Uterus (tissue), 3 donors: ENCODE measurements at regions not wholly inside any gene's neighbourhood (a gene's known extent, or its start where the extent isn't known, plus 50 kb on each side); places are given as distances from the start of the nearest gene placed in this dataset.

Experiments
- DNase-seq, 2 donors: peaks; one replicate each; pipeline ENCODE4 v3.0.0-alpha.2; 2019 to 2020
- H3K27ac ChIP-seq, 2 donors: fragments of 200-600 bp; sonication (generic); 1 replicate in 1 of 2; 2 replicates in 1 of 2; pipeline ENCODE4 v1.5.1; 2016 to 2018
- H3K27me3 ChIP-seq, 2 donors: fragments of 200-600 bp; sonication (generic); one replicate each; pipeline ENCODE4 v1.5.1; 2018 to 2019; ENCODE audit warnings: control low read depth in 1 of 2
- H3K36me3 ChIP-seq, 2 donors: fragments of 200-600 bp; sonication (generic); one replicate each; pipeline ENCODE4 v1.5.1; 2019; ENCODE audit warnings: control low read depth in 1 of 2
- H3K4me1 ChIP-seq, 2 donors: fragments of 200-600 bp; sonication (generic); one replicate each; pipeline ENCODE4 v1.5.1; 2018 to 2019; ENCODE audit warnings: control low read depth in 1 of 2
- H3K4me3 ChIP-seq, 2 donors: fragments of 200-600 bp; sonication (generic); 1 replicate in 1 of 2; 2 replicates in 1 of 2; pipeline ENCODE4 v1.5.1; 2018 to 2019; ENCODE audit warnings: mild to moderate bottlenecking in 1 of 2
- H3K9me3 ChIP-seq, 2 donors: fragments of 200-600 bp; sonication (generic); one replicate each; pipeline ENCODE4 v1.5.1; 2019; ENCODE audit warnings: control low read depth in 1 of 2
- CTCF ChIP-seq, 4 experiments: fragments of 200-600 bp in 2 of 4; fragments of 450-650 bp in 2 of 4; sonication (generic) in 2 of 4; IDR thresholded peaks; one replicate each; pipeline ENCODE4 v1.5.1; 2016 to 2019; ENCODE audit warnings: antibody characterized with exemption in 4 of 4, mild to moderate bottlenecking in 2 of 4, moderate library complexity in 1 of 4
- POLR2A ChIP-seq, 2 donors: fragments of 450-650 bp; IDR thresholded peaks; one replicate each; pipeline ENCODE4 v1.6.1; 2016; ENCODE audit warnings: antibody characterized with exemption in 2 of 2, mild to moderate bottlenecking in 1 of 2, moderate library complexity in 1 of 2
- intact Hi-C: fragments of 100-400 bp; cut with DNase I; formaldehyde crosslinking; loops from one replicate; pipeline ENCODE4 v1.15.1; 2023; ENCODE audit warnings: low total_unique reads
- donor health status: DM: yes; HTN: yes; CAD: no.

DNA sequence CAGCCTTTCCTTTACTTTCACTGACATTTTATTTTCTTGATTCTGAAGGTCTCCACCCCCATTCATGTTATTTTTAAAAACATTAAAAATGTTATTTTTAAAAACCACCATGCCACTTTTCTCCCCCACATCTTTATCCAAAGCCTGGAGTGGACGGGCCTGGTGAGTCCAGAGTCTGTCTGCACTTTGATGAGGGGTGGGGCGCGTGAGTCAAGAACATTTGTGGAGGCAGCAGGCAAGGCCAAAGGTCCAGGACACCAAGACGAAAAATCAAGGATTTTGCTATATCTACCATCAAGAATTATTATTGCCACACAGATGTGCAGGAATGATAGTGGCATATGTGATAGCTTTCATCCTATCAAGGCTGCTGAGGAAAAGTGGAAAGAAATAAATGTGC lies 224.9 kb downstream of the FGF9 start:
- DNase-seq, result no peak
- no peak overlapping the region for H3K27ac ChIP-seq
- TF ChIP-seq CTCF (IDR thresholded peaks at IDR 0.05) (no peak), POLR2A (IDR thresholded peaks at IDR 0.05) (no peak)
- intact Hi-C loops, result no loop called here
- no peaks in the 10 kb centered on the region for H3K27me3 ChIP-seq
- peaks cover 0 to 4% of the 10 kb centered on the region in 2 donors for H3K4me1 ChIP-seq
- H3K4me3 ChIP-seq, result no peak overlapping the region
- H3K36me3 ChIP-seq, result no peaks in the 10 kb centered on the region
- H3K9me3 ChIP-seq, result no peaks in the 10 kb centered on the region

DNA sequence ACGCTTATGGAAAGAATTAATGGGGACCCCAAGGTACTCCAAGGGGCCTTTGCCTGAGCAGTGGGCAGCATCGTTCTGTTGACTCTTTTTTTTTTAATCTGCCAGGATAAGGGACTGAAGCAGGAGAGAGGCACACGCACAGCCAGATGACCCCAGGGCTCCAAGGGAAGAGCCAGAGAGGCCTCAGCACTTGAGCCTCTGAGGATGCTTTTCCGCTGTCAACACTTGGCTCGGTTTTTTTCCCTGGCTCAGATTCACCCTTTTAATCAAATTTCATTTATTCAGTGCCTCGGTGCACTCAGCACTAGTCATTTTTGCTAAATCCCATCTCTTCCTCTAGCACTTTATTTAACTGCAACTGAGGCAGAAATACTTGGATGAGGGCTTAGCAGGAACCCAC lies 226.3 kb downstream of the FGF9 start:
- no peak for TF ChIP-seq CTCF (IDR thresholded peaks at IDR 0.05)
- TF ChIP-seq POLR2A (IDR thresholded peaks at IDR 0.05), result no peak
- Histone ChIP-seq H3K4me1 (peaks cover 0 to 4% of the 10 kb centered on the region in 2 donors), H3K27me3 (no peaks in the 10 kb centered on the region), H3K27ac (no peak overlapping the region), H3K9me3 (no peaks in the 10 kb centered on the region), H3K36me3 (no peaks in the 10 kb centered on the region), H3K4me3 (no peak overlapping the region)
- intact Hi-C loops, result no loop called here
- DNase-seq, result no peak

GRCh38 chr13:21898459-21898858 lies 227.6 kb downstream of the FGF9 start:
- H3K36me3 ChIP-seq, result no peaks in the 10 kb centered on the region
- intact Hi-C loops, result no loop called here
- peak overlapping the region in 1 of 2 donors; percentile 9 for H3K27ac ChIP-seq
- DNase-seq, result no peak
- TF ChIP-seq POLR2A (IDR thresholded peaks at IDR 0.05), result no peak
- TF ChIP-seq CTCF (IDR thresholded peaks at IDR 0.05), result no peak
- no peaks in the 10 kb centered on the region for H3K27me3 ChIP-seq
- H3K4me3 ChIP-seq, result no peak overlapping the region
- H3K4me1 ChIP-seq, result peaks cover 0 to 4% of the 10 kb centered on the region in 2 donors
- no peaks in the 10 kb centered on the region for H3K9me3 ChIP-seq

- Histone ChIP-seq H3K36me3 (no peaks in the 10 kb centered on the region), H3K4me3 (no peak overlapping the region), H3K27ac (no peak overlapping the region), H3K4me1 (peaks cover 0 to 4% of the 10 kb centered on the region in 2 donors), H3K9me3 (no peaks in the 10 kb centered on the region), H3K27me3 (no peaks in the 10 kb centered on the region)
- no peak for TF ChIP-seq CTCF (IDR thresholded peaks at IDR 0.05)
- TF ChIP-seq POLR2A (IDR thresholded peaks at IDR 0.05), result no peak
- intact Hi-C loops, result no loop called here
- no peak for DNase-seq
These were observed 228.1 kb downstream of the FGF9 start for GRCh38 chr13:21898945-21899344.

DNA sequence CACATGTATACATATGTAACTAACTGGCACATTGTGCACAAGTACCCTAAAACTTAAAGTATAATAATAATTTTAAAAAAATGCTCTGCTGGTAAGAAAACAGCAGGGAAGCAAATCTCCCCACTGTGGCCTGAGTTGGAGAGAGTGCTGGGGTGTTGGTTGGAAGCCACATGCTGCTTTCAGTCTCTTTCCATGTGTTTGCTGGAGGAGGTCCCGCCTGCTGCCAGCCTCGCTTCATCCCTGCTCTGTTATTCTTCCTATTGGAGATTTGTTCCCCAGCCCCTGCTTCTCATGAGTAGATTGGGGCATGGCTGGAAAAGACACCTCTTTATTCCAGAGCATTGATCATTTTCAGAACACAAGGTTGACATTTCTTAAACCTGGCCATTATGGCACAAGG lies 230.5 kb downstream of the FGF9 start:
- peaks cover 0 to 4% of the 10 kb centered on the region in 2 donors for H3K4me1 ChIP-seq
- no peaks in the 10 kb centered on the region for H3K27me3 ChIP-seq
- H3K27ac ChIP-seq, result no peak overlapping the region
- DNase-seq, result no peak
- no peaks in the 10 kb centered on the region for H3K36me3 ChIP-seq
- TF ChIP-seq CTCF (IDR thresholded peaks at IDR 0.05) (no peak), POLR2A (IDR thresholded peaks at IDR 0.05) (no peak)
- H3K9me3 ChIP-seq, result no peaks in the 10 kb centered on the region
- intact Hi-C loops, result no loop called here
- H3K4me3 ChIP-seq, result no peak overlapping the region
